Testis (tissue), 2 donors: ENCODE measurements at regions not wholly inside any gene's neighbourhood (a gene's known extent, or its start where the extent isn't known, plus 50 kb on each side); places are given as distances from the start of the nearest gene placed in this dataset.
A peak's percentile ranks its signal among the peaks of the same experiment; 100 is the strongest.

Experiments used
- DNase-seq: peaks from one replicate; pipeline ENCODE4 v3.0.0-alpha.2; 2019
- H3K27ac ChIP-seq, 2 donors: fragments of 200-600 bp; sonication (generic); one replicate each; pipeline ENCODE4 v1.5.1; 2019
- H3K27me3 ChIP-seq: fragments of 200-600 bp; sonication (generic); one replicate; pipeline ENCODE4 v1.5.1; 2019
- H3K36me3 ChIP-seq: fragments of 200-600 bp; sonication (generic); one replicate; pipeline ENCODE4 v1.5.1; 2017; ENCODE audit warnings: low read depth; ENCODE audit errors: missing control alignments
- H3K4me1 ChIP-seq: fragments of 200-600 bp; sonication (generic); one replicate; pipeline ENCODE4 v1.5.1; 2019
- H3K4me3 ChIP-seq, 2 donors: fragments of 200-600 bp; sonication (generic); one replicate each; pipeline ENCODE4 v1.5.1; 2017 to 2019
- H3K9me3 ChIP-seq: fragments of 200-600 bp; sonication (generic); one replicate; pipeline ENCODE4 v1.5.1; 2017
- POLR2A ChIP-seq: fragments of 450-650 bp; IDR thresholded peaks from one replicate; pipeline ENCODE4 v1.6.1; 2017; ENCODE audit warnings: antibody characterized with exemption, mild to moderate bottlenecking, moderate library complexity
- WGBS, 2 donors: methylation state at CpG; one replicate each; pipeline ENCODE4 v1.1.5; 2018; 5-methylcytosine and 5-hydroxymethylcytosine counted together
- intact Hi-C: fragments of 100-400 bp; cut with DNase I; formaldehyde crosslinking; loops from one replicate; pipeline ENCODE4 v1.15.1; 2023; ENCODE audit warnings: low total_unique reads
- TF ChIP-seq, protein P1 (sequence below), 3 experiments: fragments of 450-650 bp in 2 of 3; fragments of 200-600 bp in 1 of 3; sonication (generic) in 1 of 3; IDR thresholded peaks; one replicate each; pipeline ENCODE4 v1.5.1; 2016 to 2019; ENCODE audit warnings: antibody characterized with exemption in 3 of 3, mild to moderate bottlenecking in 2 of 3, moderate library complexity in 1 of 3

DNA sequence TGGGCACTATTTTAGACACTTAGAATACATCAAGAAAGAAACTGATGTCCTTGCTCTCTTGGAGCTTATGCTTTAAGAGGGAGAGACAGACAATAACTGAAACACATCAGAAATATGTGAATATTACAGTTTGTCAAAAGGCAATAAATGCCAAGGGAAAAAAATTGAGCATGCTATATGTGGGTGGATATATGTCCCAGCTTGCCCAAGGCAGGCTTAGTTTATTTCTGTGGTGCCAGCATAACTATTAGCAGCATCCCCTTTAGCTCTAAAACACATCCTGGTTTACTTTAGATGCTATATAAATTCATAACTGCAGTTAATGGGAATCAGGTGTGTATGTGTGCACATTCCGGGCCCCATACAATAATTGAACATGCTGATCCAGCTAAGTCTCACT, 191.2 kb upstream of the PDZRN3 start:
- TF ChIP-seq, protein P1, sequence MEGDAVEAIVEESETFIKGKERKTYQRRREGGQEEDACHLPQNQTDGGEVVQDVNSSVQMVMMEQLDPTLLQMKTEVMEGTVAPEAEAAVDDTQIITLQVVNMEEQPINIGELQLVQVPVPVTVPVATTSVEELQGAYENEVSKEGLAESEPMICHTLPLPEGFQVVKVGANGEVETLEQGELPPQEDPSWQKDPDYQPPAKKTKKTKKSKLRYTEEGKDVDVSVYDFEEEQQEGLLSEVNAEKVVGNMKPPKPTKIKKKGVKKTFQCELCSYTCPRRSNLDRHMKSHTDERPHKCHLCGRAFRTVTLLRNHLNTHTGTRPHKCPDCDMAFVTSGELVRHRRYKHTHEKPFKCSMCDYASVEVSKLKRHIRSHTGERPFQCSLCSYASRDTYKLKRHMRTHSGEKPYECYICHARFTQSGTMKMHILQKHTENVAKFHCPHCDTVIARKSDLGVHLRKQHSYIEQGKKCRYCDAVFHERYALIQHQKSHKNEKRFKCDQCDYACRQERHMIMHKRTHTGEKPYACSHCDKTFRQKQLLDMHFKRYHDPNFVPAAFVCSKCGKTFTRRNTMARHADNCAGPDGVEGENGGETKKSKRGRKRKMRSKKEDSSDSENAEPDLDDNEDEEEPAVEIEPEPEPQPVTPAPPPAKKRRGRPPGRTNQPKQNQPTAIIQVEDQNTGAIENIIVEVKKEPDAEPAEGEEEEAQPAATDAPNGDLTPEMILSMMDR (IDR thresholded peaks at IDR 0.05) = no peak
- no peak for TF ChIP-seq POLR2A
- intact Hi-C loops = no loop called here
- no peaks in the 10 kb centered on the region for H3K36me3 ChIP-seq

DNA sequence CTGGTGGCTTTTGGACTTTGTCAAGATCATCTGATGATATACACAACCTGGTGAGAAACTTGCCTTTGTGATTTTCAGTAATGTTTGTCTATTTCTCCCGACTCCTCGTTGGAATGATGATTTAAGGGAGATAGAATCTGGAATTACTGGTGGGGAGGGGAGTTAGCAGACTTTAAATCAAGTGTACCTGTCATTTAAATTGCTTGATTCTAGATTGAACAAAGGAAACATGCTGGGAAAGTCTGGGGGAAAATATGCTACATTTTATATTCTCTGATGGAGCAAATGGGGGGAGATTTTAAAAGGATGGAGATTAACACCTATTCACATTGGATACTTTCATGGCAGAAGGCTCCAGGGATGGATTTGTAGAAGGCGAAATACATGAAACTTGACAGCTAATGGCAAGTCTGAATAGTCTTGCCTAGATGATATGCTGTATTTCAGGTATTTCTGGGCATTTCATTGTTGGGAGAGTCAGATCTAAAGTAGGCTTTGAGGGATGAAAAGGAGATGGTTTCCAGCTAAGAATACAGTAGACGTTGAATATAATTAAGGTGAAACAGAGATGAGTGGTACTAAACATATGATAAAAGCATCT, 189.1 kb upstream of the PDZRN3 start:
- DNase-seq = no peak
- intact Hi-C loops = no loop called here

More for the DNA sequence above, 191.2 kb upstream of the PDZRN3 start:
- no peaks in the 10 kb centered on the region for H3K4me1 ChIP-seq
- no peak overlapping the region for H3K4me3 ChIP-seq
- H3K9me3 ChIP-seq = no peaks in the 10 kb centered on the region
- no peaks in the 10 kb centered on the region for H3K27me3 ChIP-seq
- WGBS, 2 donors = 97 to 100% methylated on average over 1 of the region's 1 CpG
- no peak overlapping the region for H3K27ac ChIP-seq
- no peak for DNase-seq

DNA sequence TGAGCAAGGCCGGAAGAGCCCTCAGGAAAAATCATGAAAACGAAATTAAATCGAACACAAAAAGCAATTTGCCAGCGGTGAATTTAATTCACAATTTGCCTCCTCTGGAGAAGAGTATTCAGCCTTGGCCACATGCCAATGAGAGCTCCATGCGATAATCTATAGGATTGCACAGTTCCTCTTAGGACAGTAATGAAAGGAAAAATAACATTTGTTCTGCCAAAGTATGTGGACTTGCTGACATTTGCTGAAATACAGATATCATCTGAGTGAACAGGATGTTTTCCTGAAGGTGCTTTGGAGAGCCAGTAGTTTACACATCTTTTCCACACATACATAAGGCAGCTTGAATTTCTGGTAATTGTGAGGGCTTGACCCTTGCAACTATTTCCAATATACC, 188.6 kb upstream of the PDZRN3 start:
- DNase-seq = no peak
- H3K27ac ChIP-seq = no peak overlapping the region
- whole genome bisulfite sequencing, 2 donors = 26 to 37% methylated on average over 5 of the region's 5 CpGs

More for the DNA sequence above, 189.1 kb upstream of the PDZRN3 start:
- Histone ChIP-seq H3K27me3 (no peaks in the 10 kb centered on the region), H3K9me3 (no peaks in the 10 kb centered on the region), H3K4me3 (no peak overlapping the region), H3K27ac (no peak overlapping the region), H3K4me1 (no peaks in the 10 kb centered on the region), H3K36me3 (no peaks in the 10 kb centered on the region)
- WGBS, 2 donors = 88 to 93% methylated on average over 4 of the region's 4 CpGs
- TF ChIP-seq, protein P1 (IDR thresholded peaks at IDR 0.05) = no peak
- no peak for TF ChIP-seq POLR2A

DNA sequence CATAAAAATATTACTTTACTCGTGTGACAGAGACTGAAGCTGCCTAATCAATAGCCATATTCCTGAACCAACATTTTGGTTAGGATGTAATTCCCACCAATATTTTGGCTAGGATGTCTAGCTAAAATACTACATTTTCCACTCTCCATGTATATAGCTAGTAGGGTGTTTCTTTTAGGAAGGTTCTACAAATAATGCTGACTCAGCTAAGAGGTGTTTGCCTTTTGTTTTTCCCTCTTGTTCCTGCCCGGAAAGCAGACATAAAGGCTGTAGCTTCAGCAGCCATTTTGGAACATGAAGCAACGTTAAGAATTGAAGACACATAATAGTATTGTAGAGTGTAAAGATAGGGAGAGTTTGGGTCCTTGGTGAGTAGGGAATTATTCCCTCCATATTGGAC, 187.3 kb upstream of the PDZRN3 start:
- intact Hi-C loops = no loop called here
- no peak overlapping the region for H3K27ac ChIP-seq
- H3K27me3 ChIP-seq = no peaks in the 10 kb centered on the region
- no peak for DNase-seq
- no peaks in the 10 kb centered on the region for H3K9me3 ChIP-seq
- 92 to 99% methylated on average over 3 of the region's 3 CpGs for WGBS, 2 donors
- no peaks in the 10 kb centered on the region for H3K4me1 ChIP-seq
- no peaks in the 10 kb centered on the region for H3K36me3 ChIP-seq
- TF ChIP-seq POLR2A = no peak
- TF ChIP-seq, protein P1 (IDR thresholded peaks at IDR 0.05) = no peak
- H3K4me3 ChIP-seq = no peak overlapping the region

More for the DNA sequence above, 188.6 kb upstream of the PDZRN3 start:
- Histone ChIP-seq H3K9me3 (no peaks in the 10 kb centered on the region), H3K4me3 (no peak overlapping the region), H3K36me3 (no peaks in the 10 kb centered on the region), H3K27me3 (no peaks in the 10 kb centered on the region), H3K4me1 (no peaks in the 10 kb centered on the region)
- intact Hi-C loops = no loop called here
- no peak for TF ChIP-seq POLR2A
- TF ChIP-seq, protein P1 (IDR thresholded peaks at IDR 0.05) = no peak

DNA sequence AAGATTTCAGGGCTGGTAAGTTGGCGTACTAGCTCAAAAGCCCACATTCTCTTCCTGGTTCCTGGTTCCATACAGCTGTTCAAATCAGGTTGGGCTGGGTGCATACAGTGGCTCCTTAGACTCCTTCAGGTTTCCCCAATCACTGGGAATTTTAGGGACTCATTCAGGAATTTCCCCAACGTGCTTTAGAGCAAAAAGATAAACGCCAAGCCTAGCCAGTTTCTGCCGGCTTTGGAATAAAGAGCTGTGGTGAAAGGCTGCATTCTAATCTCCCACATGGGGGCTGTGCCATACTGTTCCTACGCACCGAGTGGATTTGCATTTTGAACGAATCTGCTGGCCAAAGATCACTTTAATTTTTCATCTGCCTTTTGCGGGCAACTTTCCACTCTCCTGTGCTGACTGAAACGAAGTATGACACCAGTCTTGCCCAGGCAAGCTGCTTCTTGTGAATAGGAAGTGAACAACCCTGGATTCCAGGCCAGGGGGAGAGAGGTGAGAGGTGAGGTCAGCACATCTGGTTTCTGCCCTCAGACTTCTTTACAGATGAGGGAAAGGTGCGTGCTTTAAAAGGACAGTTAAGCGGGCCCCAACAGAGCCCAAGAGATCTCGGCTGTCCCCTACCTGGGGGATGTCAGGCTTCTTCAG, 184.2 kb upstream of the PDZRN3 start:
- peak; percentile 38 for DNase-seq
- Histone ChIP-seq H3K4me1 (no peaks in the 10 kb centered on the region), H3K9me3 (no peaks in the 10 kb centered on the region), H3K4me3 (no peak overlapping the region), H3K27me3 (no peaks in the 10 kb centered on the region), H3K27ac (no peak overlapping the region), H3K36me3 (no peaks in the 10 kb centered on the region)
- TF ChIP-seq POLR2A = no peak
- TF ChIP-seq, protein P1 (IDR thresholded peaks at IDR 0.05) = no peak
- 66 to 75% methylated on average over 8 to 12 of the region's 12 CpGs for WGBS, 2 donors
- intact Hi-C loops = no loop called here
